PC-3 (cell line): ENCODE measurements at regions not wholly inside any gene's neighbourhood (a gene's known extent, or its start where the extent isn't known, plus 50 kb on each side); places are given as distances from the start of the nearest gene placed in this dataset.

Experiments used
- CTCF ChIP-seq: fragments of 300-600 bp; sonication (generic); conservative IDR thresholded peaks from 2 replicates; pipeline ENCODE4 v1.5.1; 2017; ENCODE audit warnings: antibody characterized with exemption, low read depth, mild to moderate bottlenecking, low read length
- EZH2 ChIP-seq: fragments of 300-600 bp; sonication (generic); IDR thresholded peaks from one replicate; pipeline ENCODE4 v1.6.1; 2017; ENCODE audit warnings: antibody characterized with exemption, mild to moderate bottlenecking, low read length; ENCODE audit not compliant: unreplicated experiment

- TF ChIP-seq CTCF: no peak
- TF ChIP-seq EZH2: no peak
Observed at GRCh38 chr3:30511524-30512251, 94.7 kb upstream of the TGFBR2 start.
